Hypothalamus (tissue), 51 donors: ENCODE measurements at regions not wholly inside any gene's neighbourhood (a gene's known extent, or its start where the extent isn't known, plus 50 kb on each side); places are given as distances from the start of the nearest gene placed in this dataset.

Experiments
- DNase-seq, 51 donors: peaks; one replicate each; lab custom pipeline; 2025; lab: John Stamatoyannopoulos, UW

- no peak for DNase-seq
Measured at GRCh38 chr9:71218774-71219173, 97.4 kb upstream of the TRPM3 start.

GRCh38 chr9:71213633-71214032 is 92.2 kb upstream of the TRPM3 start:
- no peak for DNase-seq

GRCh38 chr9:71210326-71210725 is 88.9 kb upstream of the TRPM3 start:
- DNase-seq, result no peak

- DNase-seq, result no peak
Measured at GRCh38 chr9:71209890-71210289, 88.5 kb upstream of the TRPM3 start.

- DNase-seq, result no peak
Measured at GRCh38 chr9:71202931-71203330, 81.5 kb upstream of the TRPM3 start.

GRCh38 chr9:71191708-71192107 is 70.3 kb upstream of the TRPM3 start:
- DNase-seq, result no peak

GRCh38 chr9:71183251-71183650 is 61.8 kb upstream of the TRPM3 start:
- DNase-seq, result no peak

- DNase-seq, result no peak
Measured at GRCh38 chr9:71179183-71179582, 57.8 kb upstream of the TRPM3 start.

GRCh38 chr9:71177901-71178300 is 56.5 kb upstream of the TRPM3 start:
- no peak for DNase-seq

GRCh38 chr9:71171517-71171916 is 50.1 kb upstream of the TRPM3 start:
- no peak for DNase-seq
